ENCODE measurements at regions not wholly inside any gene's neighbourhood (a gene's known extent, or its start where the extent isn't known, plus 50 kb on each side); places are given as distances from the start of the nearest gene placed in this dataset.

- Mint-ChIP-seq H3K27me3 (no peaks in the 10 kb centered on the region), H3K27ac (no peak overlapping the region), H3K9me3 (no peaks in the 10 kb centered on the region), H3K4me3 (no peak overlapping the region), H3K36me3 (no peaks in the 10 kb centered on the region), H3K4me1 (peaks cover 0 to 7% (median 0%) of the 10 kb centered on the region in 3 donors)
- ATAC-seq (ENCODE audit: low read depth in 2 of 2) (no peak), DNase-seq (no peak)
Measured at GRCh38 chr5:158303883-158304282, 444.9 kb upstream of the CLINT1 start.

- no peak for ATAC-seq (ENCODE audit: low read depth in 2 of 2)
- DNase-seq, result no peak
- Mint-ChIP-seq H3K9me3 (no peaks in the 10 kb centered on the region), H3K4me1 (peaks cover 0 to 7% (median 0%) of the 10 kb centered on the region in 3 donors), H3K4me3 (no peak overlapping the region), H3K36me3 (no peaks in the 10 kb centered on the region), H3K27ac (no peak overlapping the region), H3K27me3 (no peaks in the 10 kb centered on the region)
Measured at GRCh38 chr5:158303275-158303674, 444.3 kb upstream of the CLINT1 start.

- DNase-seq (no peak), ATAC-seq (ENCODE audit: low read depth in 2 of 2) (no peak)
- H3K9me3 Mint-ChIP-seq, result peaks cover 0 to 6% (median 2%) of the 10 kb centered on the region in 7 donors
- no peak overlapping the region for H3K27ac Mint-ChIP-seq
- no peaks in the 10 kb centered on the region for H3K27me3 Mint-ChIP-seq
- H3K4me1 Mint-ChIP-seq, result peaks cover 0 to 7% (median 0%) of the 10 kb centered on the region in 3 donors
- H3K36me3 Mint-ChIP-seq, result peaks cover 0 to 4% of the 10 kb centered on the region in 2 donors
- no peak overlapping the region for H3K4me3 Mint-ChIP-seq
Measured at GRCh38 chr5:158302029-158302428, 443.1 kb upstream of the CLINT1 start.

- ATAC-seq (ENCODE audit: low read depth in 2 of 2), result no peak
- Mint-ChIP-seq H3K4me3 (no peak overlapping the region), H3K9me3 (peaks cover 5 to 15% (median 7%) of the 10 kb centered on the region in 7 donors), H3K36me3 (peaks cover 0 to 11% of the 10 kb centered on the region in 2 donors), H3K27me3 (no peaks in the 10 kb centered on the region), H3K27ac (no peak overlapping the region), H3K4me1 (peaks cover 0 to 7% (median 0%) of the 10 kb centered on the region in 3 donors)
- no peak for DNase-seq
Measured at GRCh38 chr5:158301186-158301585, 442.2 kb upstream of the CLINT1 start.

GRCh38 chr5:158300256-158300655 lies 441.3 kb upstream of the CLINT1 start:
- Mint-ChIP-seq H3K9me3 (peaks cover 5 to 15% (median 8%) of the 10 kb centered on the region in 7 donors), H3K4me1 (peaks cover 0 to 7% (median 0%) of the 10 kb centered on the region in 3 donors), H3K36me3 (peaks cover 0 to 11% of the 10 kb centered on the region in 2 donors), H3K4me3 (no peak overlapping the region), H3K27me3 (no peaks in the 10 kb centered on the region), H3K27ac (no peak overlapping the region)
- DNase-seq, result no peak
- no peak for ATAC-seq (ENCODE audit: low read depth in 2 of 2)

GRCh38 chr5:158297002-158297527 lies 438.1 kb upstream of the CLINT1 start:
- no peak for ATAC-seq (ENCODE audit: low read depth in 2 of 2)
- peaks cover 0 to 11% of the 10 kb centered on the region in 2 donors for H3K36me3 Mint-ChIP-seq
- peaks cover 5 to 20% (median 12%) of the 10 kb centered on the region in 7 donors for H3K9me3 Mint-ChIP-seq
- H3K27me3 Mint-ChIP-seq, result no peaks in the 10 kb centered on the region
- H3K4me1 Mint-ChIP-seq, result peaks cover 0 to 7% (median 0%) of the 10 kb centered on the region in 3 donors
- no peak for DNase-seq
- no peak overlapping the region for H3K27ac Mint-ChIP-seq
- H3K4me3 Mint-ChIP-seq, result no peak overlapping the region

- no peaks in the 10 kb centered on the region for H3K4me1 Mint-ChIP-seq
- no peak overlapping the region for H3K27ac Mint-ChIP-seq
- ATAC-seq (ENCODE audit: low read depth in 2 of 2) (no peak), DNase-seq (no peak)
- no peak overlapping the region for H3K4me3 Mint-ChIP-seq
- H3K27me3 Mint-ChIP-seq, result no peaks in the 10 kb centered on the region
- peaks cover 0 to 11% of the 10 kb centered on the region in 2 donors for H3K36me3 Mint-ChIP-seq
- H3K9me3 Mint-ChIP-seq, result peaks cover 5 to 20% (median 12%) of the 10 kb centered on the region in 7 donors
Measured at GRCh38 chr5:158294701-158295100, 435.8 kb upstream of the CLINT1 start.

- H3K4me3 Mint-ChIP-seq, result no peak overlapping the region
- no peaks in the 10 kb centered on the region for H3K27me3 Mint-ChIP-seq
- H3K4me1 Mint-ChIP-seq, result no peaks in the 10 kb centered on the region
- peaks cover 0 to 11% of the 10 kb centered on the region in 2 donors for H3K36me3 Mint-ChIP-seq
- ATAC-seq (ENCODE audit: low read depth in 2 of 2), result no peak
- DNase-seq, result no peak
- H3K27ac Mint-ChIP-seq, result no peak overlapping the region
- H3K9me3 Mint-ChIP-seq, result peaks cover 5 to 25% (median 13%) of the 10 kb centered on the region in 7 donors
Measured at GRCh38 chr5:158292981-158293380, 434.0 kb upstream of the CLINT1 start.

GRCh38 chr5:158289967-158290366 lies 431.0 kb upstream of the CLINT1 start:
- H3K9me3 Mint-ChIP-seq, result peaks cover 0 to 14% (median 6%) of the 10 kb centered on the region in 7 donors
- no peaks in the 10 kb centered on the region for H3K36me3 Mint-ChIP-seq
- no peak overlapping the region for H3K4me3 Mint-ChIP-seq
- no peak for ATAC-seq (ENCODE audit: low read depth in 2 of 2)
- no peaks in the 10 kb centered on the region for H3K4me1 Mint-ChIP-seq
- no peak overlapping the region for H3K27ac Mint-ChIP-seq
- no peak for DNase-seq
- no peaks in the 10 kb centered on the region for H3K27me3 Mint-ChIP-seq

GRCh38 chr5:158288272-158288657 lies 429.3 kb upstream of the CLINT1 start:
- Mint-ChIP-seq H3K4me1 (no peaks in the 10 kb centered on the region), H3K27me3 (no peaks in the 10 kb centered on the region), H3K4me3 (no peak overlapping the region), H3K36me3 (no peaks in the 10 kb centered on the region), H3K27ac (no peak overlapping the region), H3K9me3 (peaks cover 0 to 11% (median 2%) of the 10 kb centered on the region in 7 donors)
- DNase-seq (no peak), ATAC-seq (ENCODE audit: low read depth in 2 of 2) (no peak)

- ATAC-seq (ENCODE audit: low read depth in 2 of 2) (no peak), DNase-seq (no peak)
- H3K9me3 Mint-ChIP-seq, result peaks cover 0 to 10% (median under 1%) of the 10 kb centered on the region in 7 donors
- H3K27ac Mint-ChIP-seq, result no peak overlapping the region
- peaks cover 0 to 5% (median under 1%) of the 10 kb centered on the region in 3 donors for H3K4me1 Mint-ChIP-seq
- peaks cover 0 to 1% of the 10 kb centered on the region in 2 donors for H3K36me3 Mint-ChIP-seq
- peaks cover 0 to 2% (median 0%) of the 10 kb centered on the region in 3 donors for H3K27me3 Mint-ChIP-seq
- no peak overlapping the region for H3K4me3 Mint-ChIP-seq
Measured at GRCh38 chr5:158287643-158288271, 428.8 kb upstream of the CLINT1 start.

GRCh38 chr5:158286827-158287226 lies 427.9 kb upstream of the CLINT1 start:
- DNase-seq (no peak), ATAC-seq (ENCODE audit: low read depth in 2 of 2) (no peak)
- peaks cover 0 to 8% (median 0%) of the 10 kb centered on the region in 3 donors for H3K27me3 Mint-ChIP-seq
- peaks cover 0 to 7% of the 10 kb centered on the region in 2 donors for H3K36me3 Mint-ChIP-seq
- no peak overlapping the region for H3K27ac Mint-ChIP-seq
- H3K9me3 Mint-ChIP-seq, result peaks cover 0 to 10% (median 2%) of the 10 kb centered on the region in 7 donors
- peaks cover 0 to 8% (median 5%) of the 10 kb centered on the region in 3 donors for H3K4me1 Mint-ChIP-seq
- H3K4me3 Mint-ChIP-seq, result no peak overlapping the region

- peaks cover 0 to 10% (median 2%) of the 10 kb centered on the region in 7 donors for H3K9me3 Mint-ChIP-seq
- peaks cover 0 to 8% (median 5%) of the 10 kb centered on the region in 3 donors for H3K4me1 Mint-ChIP-seq
- peaks cover 0 to 8% (median 0%) of the 10 kb centered on the region in 3 donors for H3K27me3 Mint-ChIP-seq
- DNase-seq (no peak), ATAC-seq (ENCODE audit: low read depth in 2 of 2) (no peak)
- peaks cover 0 to 7% of the 10 kb centered on the region in 2 donors for H3K36me3 Mint-ChIP-seq
- no peak overlapping the region for H3K27ac Mint-ChIP-seq
- no peak overlapping the region for H3K4me3 Mint-ChIP-seq
Measured at GRCh38 chr5:158285698-158286097, 426.8 kb upstream of the CLINT1 start.

- H3K27ac Mint-ChIP-seq, result peak overlapping the region in 1 of 6 donors; percentile 43
- H3K27me3 Mint-ChIP-seq, result peaks cover 0 to 8% (median 0%) of the 10 kb centered on the region in 3 donors
- H3K4me3 Mint-ChIP-seq, result no peak overlapping the region
- peaks cover 0 to 5% (median 2%) of the 10 kb centered on the region in 7 donors for H3K9me3 Mint-ChIP-seq
- ATAC-seq (ENCODE audit: low read depth in 2 of 2), result no peak
- DNase-seq, result no peak
- peaks cover 0 to 8% (median 5%) of the 10 kb centered on the region in 3 donors for H3K4me1 Mint-ChIP-seq
- H3K36me3 Mint-ChIP-seq, result peaks cover 0 to 7% of the 10 kb centered on the region in 2 donors
Measured at GRCh38 chr5:158284242-158284641, 425.3 kb upstream of the CLINT1 start.
